Heart left ventricle (tissue), 13 donors: ENCODE measurements at regions not wholly inside any gene's neighbourhood (a gene's known extent, or its start where the extent isn't known, plus 50 kb on each side); places are given as distances from the start of the nearest gene placed in this dataset.

Source experiments
- POLR2A ChIP-seq, 2 donors: fragments of 450-650 bp; IDR thresholded peaks; one replicate each; pipeline ENCODE4 v1.6.1; 2017; ENCODE audit warnings: antibody characterized with exemption in 2 of 2, mild to moderate bottlenecking in 2 of 2, moderate library complexity in 2 of 2
- TF ChIP-seq, protein P1 (sequence below), 12 donors: fragments of 200-600 bp; sonication (generic) in 4 of 12; IDR thresholded peaks; one replicate each; pipeline versions ENCODE4 v1.5.0 to v1.8.0; 2018 to 2022; ENCODE audit warnings: antibody characterized with exemption in 12 of 12, mild to moderate bottlenecking in 5 of 12
- donor health status: ischemic (EF 13 %, LVEDD 7.1; RV severe dilation, severe dysfunction).
- donor health status: DM: no; HTN: yes; CAD: no.
- donor health status: DM: no; HTN: no; CAD: no.
- donor health status: ischemic (EF 25% LVEDD 6.9; RV normal size, moderate dysfunction).
- donor health status: ischemic (EF 25% LVEDD 5.7; RV mildly dilated, moderate dysfunction).
- donor health status: ischemic (EF 35%, LVEDD 5.7; RV mildly dilated, moderate dysfunction).
- donor health status: nonischemic (EF 11% LVEDD 7.7; RV severe dilation, severe dysfunction).
- donor health status: DM: yes; HTN: yes; CAD: no.
- donor health status: PGD.
- donor health status: ischemic (EF 29% LVEDD 5.4; RV normal size, mild dysfunction).
- donor health status: nonischemic (EF 23%, LVEDD 6.1; RV moderate dilation, normal function).

DNA sequence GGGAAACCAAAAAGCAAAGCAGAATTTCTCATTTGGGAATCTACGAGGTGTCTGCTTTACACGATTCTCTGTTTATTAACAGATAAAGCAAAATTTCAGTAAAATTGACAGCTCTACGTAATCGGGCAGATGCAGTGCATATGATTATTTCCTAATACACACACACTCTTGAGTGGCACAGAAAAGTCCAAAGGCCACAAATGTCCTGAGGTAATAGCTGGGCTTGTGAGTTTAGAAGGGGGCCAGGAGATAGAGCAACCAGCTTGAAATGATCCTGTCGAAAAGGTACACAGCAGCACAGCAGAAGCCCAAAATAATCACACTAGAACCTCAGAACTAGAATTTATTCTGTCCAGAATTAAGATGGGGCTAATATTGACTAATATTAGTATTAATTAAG lies 236.0 kb downstream of the FAT4 start:
- TF ChIP-seq, protein P1, sequence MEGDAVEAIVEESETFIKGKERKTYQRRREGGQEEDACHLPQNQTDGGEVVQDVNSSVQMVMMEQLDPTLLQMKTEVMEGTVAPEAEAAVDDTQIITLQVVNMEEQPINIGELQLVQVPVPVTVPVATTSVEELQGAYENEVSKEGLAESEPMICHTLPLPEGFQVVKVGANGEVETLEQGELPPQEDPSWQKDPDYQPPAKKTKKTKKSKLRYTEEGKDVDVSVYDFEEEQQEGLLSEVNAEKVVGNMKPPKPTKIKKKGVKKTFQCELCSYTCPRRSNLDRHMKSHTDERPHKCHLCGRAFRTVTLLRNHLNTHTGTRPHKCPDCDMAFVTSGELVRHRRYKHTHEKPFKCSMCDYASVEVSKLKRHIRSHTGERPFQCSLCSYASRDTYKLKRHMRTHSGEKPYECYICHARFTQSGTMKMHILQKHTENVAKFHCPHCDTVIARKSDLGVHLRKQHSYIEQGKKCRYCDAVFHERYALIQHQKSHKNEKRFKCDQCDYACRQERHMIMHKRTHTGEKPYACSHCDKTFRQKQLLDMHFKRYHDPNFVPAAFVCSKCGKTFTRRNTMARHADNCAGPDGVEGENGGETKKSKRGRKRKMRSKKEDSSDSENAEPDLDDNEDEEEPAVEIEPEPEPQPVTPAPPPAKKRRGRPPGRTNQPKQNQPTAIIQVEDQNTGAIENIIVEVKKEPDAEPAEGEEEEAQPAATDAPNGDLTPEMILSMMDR (IDR thresholded peaks at IDR 0.05): no peak
- TF ChIP-seq POLR2A (IDR thresholded peaks at IDR 0.05): no peak
